IPS-15b (cell line): ENCODE measurements at regions not wholly inside any gene's neighbourhood (a gene's known extent, or its start where the extent isn't known, plus 50 kb on each side); places are given as distances from the start of the nearest gene placed in this dataset.

Experiments used
- H3K27me3 ChIP-seq: one replicate; pipeline ENCODE4 v1.6.1; 2013; ENCODE audit warnings: low read length; ENCODE audit not compliant: control insufficient read depth, insufficient read depth
- H3K36me3 ChIP-seq: one replicate; pipeline ENCODE4 v1.6.1; 2013; ENCODE audit warnings: low read length; ENCODE audit not compliant: control insufficient read depth, insufficient read depth
- H3K4me1 ChIP-seq: one replicate; pipeline ENCODE4 v1.6.1; 2013; ENCODE audit warnings: mild to moderate bottlenecking, low read length; ENCODE audit not compliant: control insufficient read depth, insufficient read depth
- H3K4me3 ChIP-seq: one replicate; pipeline ENCODE4 v1.5.1; 2013; ENCODE audit warnings: low read depth, low read length
- H3K9ac ChIP-seq: one replicate; pipeline ENCODE4 v1.6.1; 2013; ENCODE audit warnings: low read depth, mild to moderate bottlenecking, low read length
- H3K9me3 ChIP-seq: one replicate; pipeline ENCODE4 v1.6.1; 2013; ENCODE audit warnings: mild to moderate bottlenecking, low read length; ENCODE audit not compliant: control insufficient read depth, insufficient read depth

DNA sequence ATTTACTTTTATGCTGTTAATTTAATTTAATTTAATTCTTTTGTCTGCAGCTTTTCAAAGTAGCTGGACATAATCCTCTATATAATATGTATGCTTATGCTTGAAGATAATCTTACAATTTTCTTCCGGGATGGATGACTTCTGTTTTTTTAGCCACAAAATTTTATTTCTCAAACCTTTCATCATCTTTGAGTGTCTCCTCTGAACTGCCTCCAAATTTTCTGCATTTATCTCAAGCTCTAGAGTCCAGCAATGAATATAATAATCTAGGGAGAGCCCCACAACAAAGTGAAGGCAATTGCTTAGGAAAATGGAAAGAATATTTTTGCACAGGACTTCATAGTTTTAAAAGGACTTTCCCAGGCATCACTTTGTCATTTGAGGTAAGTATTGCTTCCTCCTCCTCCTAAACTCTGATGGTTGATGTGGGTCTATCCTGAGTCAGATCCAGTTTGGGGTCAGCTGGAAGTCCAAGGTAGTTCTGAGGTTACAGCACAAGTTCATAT is 53.7 kb upstream of the FAM3C start:
- Histone ChIP-seq H3K27me3 (no peaks in the 10 kb centered on the region), H3K9ac (no peak overlapping the region), H3K9me3 (no peaks in the 10 kb centered on the region), H3K36me3 (no peaks in the 10 kb centered on the region), H3K4me1 (no peaks in the 10 kb centered on the region), H3K4me3 (no peak overlapping the region)

DNA sequence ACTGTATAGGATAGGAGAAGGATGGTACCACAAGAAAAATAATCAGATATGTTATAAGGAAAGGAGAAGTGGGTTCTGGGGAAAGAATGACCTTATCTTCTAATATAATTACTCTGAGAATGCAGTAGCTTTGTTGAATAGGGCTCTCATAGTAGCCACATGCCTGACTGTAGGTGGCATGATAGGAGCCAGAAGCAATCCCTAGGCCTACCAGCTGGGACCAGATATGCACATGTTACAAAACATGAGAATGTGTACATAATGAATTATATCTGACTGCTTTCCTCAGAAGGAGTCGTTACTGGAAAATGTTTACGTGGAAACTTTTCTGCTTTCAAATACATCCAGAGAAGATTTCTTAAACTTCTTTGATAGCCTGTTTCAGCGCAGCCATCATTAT is 53.2 kb upstream of the FAM3C start:
- Histone ChIP-seq H3K9me3 (no peaks in the 10 kb centered on the region), H3K36me3 (no peaks in the 10 kb centered on the region), H3K27me3 (no peaks in the 10 kb centered on the region), H3K4me3 (no peak overlapping the region), H3K4me1 (no peaks in the 10 kb centered on the region), H3K9ac (no peak overlapping the region)

DNA sequence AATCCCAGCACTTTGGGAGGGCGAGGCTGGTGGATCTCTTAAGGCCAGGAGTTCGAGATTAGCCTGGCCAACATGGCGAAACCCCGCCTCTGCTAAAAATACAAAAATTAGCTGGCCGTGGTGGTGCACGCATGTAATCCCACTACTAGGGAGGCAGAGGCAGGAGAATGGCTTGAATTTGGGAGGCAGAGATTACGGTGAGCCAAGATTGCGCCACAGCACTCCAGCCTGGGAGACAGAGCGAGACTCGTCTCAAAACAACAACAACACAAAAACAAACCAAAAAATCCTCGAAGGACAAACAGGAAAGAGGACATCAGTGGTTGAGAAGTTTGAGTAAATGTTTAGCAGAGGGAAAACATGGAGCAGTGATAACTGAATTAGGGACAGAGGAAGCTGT is 52.3 kb upstream of the FAM3C start:
- no peaks in the 10 kb centered on the region for H3K4me1 ChIP-seq
- no peak overlapping the region for H3K4me3 ChIP-seq
- H3K36me3 ChIP-seq = no peaks in the 10 kb centered on the region

DNA sequence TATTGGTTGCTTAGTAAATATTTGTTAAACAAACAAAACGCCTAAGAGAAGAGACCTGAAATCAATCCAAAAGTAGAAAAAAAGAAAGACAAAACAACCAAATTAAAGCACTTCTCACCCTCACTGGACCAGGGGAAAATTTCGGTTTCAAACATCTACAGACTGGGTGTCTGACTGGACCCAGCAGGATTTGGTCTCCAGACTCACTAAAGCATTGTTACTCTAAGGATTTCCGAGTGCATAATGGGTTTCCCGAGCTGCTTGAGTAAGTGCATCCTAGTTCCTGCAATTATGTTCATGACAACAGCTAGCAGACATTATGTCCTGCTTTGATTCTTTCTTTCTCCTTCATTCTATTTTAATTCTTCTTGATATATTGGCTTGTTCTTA is 51.8 kb upstream of the FAM3C start:
- H3K4me3 ChIP-seq = no peak overlapping the region
- H3K9ac ChIP-seq = no peak overlapping the region
- no peaks in the 10 kb centered on the region for H3K36me3 ChIP-seq
- H3K4me1 ChIP-seq = no peaks in the 10 kb centered on the region
- no peaks in the 10 kb centered on the region for H3K9me3 ChIP-seq
- H3K27me3 ChIP-seq = no peaks in the 10 kb centered on the region

More for the DNA sequence above, 52.3 kb upstream of the FAM3C start:
- H3K9ac ChIP-seq = no peak overlapping the region
- no peaks in the 10 kb centered on the region for H3K27me3 ChIP-seq
- no peaks in the 10 kb centered on the region for H3K9me3 ChIP-seq

DNA sequence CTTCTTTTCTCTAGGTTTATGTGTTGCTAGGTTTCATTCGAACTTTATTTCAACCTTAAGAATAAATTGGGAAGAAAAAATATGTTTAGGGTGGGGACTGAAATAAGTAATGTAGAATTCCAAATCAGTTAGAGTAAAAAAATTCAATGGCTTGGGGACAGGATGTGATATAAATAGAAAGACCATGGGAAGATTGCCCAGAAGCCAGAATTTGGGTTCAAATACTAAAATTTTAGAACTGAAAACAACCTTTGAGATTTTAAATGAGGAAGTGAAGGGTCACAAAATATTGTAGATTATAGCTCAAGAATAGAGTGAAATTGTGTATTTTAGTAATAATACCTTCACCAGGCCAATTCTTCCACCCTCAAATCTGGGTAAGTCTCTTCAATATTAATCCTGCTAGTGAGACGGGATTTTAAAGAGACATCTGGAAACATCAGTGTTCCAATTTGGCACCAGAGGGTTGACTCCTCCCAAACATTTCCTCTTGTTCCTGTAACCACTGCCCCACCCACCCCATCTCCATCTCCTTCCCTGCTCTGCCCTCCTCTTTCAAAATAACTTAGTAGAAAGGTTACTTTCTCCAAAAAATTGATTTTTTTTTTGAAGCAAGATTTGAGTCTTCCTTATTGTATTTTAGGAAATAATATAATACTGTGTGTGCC is 51.3 kb upstream of the FAM3C start:
- Histone ChIP-seq H3K4me3 (no peak overlapping the region), H3K27me3 (no peaks in the 10 kb centered on the region), H3K9me3 (no peaks in the 10 kb centered on the region), H3K4me1 (no peaks in the 10 kb centered on the region), H3K36me3 (no peaks in the 10 kb centered on the region), H3K9ac (no peak overlapping the region)

DNA sequence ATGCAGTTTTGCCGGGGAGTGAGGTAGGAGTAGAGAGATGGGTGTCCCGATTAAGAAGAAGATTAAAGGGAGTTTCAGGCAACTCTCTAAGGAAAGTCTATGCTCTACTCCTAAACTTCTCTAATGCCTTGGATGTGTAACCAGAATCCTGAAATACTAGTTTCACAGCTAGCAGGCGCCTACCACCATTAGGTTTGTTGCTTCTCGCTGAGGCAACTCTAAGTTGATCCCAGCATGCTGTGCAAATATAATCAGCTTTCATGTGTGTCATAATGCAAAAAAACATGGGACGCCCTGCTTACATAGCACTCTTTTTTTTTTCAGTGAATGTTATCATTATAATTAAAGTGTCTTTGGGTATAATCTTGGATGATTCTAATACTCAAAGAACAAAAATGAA is 50.4 kb upstream of the FAM3C start:
- Histone ChIP-seq H3K4me3 (no peak overlapping the region), H3K9me3 (no peaks in the 10 kb centered on the region), H3K4me1 (no peaks in the 10 kb centered on the region), H3K27me3 (no peaks in the 10 kb centered on the region), H3K9ac (no peak overlapping the region), H3K36me3 (no peaks in the 10 kb centered on the region)
